Hematopoietic multipotent progenitor cell treated with erythropoietin and hydrocortisone succinate and interleukin-3 and kit ligand, for 6 days (in vitro differentiated cells): ENCODE measurements at regions not wholly inside any gene's neighbourhood (a gene's known extent, or its start where the extent isn't known, plus 50 kb on each side); places are given as distances from the start of the nearest gene placed in this dataset.
"Not testable (repeated sequence)": the region's sequence is repeated elsewhere in the genome, so short reads cannot be mapped to it uniquely, and the experiment has no call there.

ENCODE experiments used
- DNase-seq: peaks from one replicate; pipeline ENCODE4 v3.0.0-alpha.2; 2015

DNA sequence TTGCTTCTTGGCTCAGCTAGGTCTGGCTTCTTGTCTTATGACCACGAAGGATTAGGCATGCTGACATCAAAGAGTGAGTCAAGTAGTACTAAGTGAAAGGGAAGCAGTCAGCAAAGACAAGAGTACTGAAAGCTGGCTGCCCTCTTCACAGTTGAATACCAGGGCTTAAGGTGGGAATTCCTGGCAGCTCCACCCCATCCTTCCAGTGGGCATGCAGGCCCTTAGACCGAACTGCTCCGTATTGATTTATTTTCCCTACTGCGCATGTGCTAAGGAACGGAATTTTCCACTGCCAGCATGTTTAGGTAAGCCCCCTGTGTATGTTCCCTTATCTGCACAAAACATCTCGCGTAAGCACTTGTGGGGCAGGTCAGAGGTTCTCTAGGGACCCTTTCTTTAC is 2320.1 kb downstream of the ARAP2 start:
- DNase-seq: no peak

DNA sequence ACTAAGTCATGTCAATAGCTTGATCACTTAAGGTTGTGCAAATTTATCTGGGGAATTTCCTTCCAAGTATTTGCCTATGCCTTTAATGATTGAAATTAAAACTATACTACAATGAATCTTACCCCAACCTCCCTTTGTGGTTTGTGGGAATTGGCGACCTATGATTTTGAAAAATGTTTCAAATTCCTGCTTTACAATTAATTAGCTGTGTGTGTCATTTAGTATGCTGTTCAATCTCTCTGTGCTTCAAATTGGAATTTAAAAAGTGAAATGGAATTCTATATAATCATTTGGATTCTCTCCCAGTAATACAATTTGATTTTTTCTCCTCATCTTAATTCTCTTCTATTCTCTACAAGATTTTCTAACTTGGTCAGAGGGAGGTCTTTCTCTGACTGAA is 2319.5 kb downstream of the ARAP2 start:
- DNase-seq: no peak

DNA sequence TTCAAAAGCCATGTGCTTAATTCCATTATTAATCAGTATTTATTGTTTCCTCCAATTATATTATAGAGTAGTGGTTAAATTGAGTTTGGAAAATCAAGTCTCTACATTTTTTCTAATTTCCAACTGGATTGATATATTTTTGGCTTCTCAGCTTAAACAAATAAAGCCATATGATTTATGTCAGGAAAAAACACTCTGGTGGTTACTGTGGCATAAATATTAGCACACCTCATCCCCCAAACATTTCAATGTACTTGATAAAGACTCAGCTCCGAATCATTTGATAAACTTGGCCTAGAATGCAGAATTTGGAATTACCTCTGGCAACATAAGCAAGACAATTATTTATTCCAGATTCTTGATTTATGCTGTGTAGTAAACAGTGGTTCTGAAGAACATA is 2313.8 kb downstream of the ARAP2 start:
- DNase-seq: no peak

DNA sequence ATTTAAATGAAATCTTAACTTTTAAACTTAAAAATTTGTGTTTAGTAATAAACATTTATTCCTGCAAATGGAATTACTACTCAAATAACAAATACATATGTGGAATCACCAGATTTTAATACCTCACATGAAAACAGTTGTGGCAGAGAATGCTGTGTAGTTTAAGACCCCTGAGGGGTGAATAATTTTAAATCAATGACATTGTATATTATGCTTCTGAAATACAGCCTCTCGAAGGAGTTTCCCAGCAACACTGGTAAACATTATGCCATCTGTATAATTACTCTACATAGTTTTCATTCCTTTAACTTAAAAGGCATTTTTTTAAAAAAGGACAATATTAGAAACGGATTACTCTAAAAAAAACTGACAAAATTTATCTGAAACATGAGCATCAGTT is 2313.3 kb downstream of the ARAP2 start:
- no peak for DNase-seq

DNA sequence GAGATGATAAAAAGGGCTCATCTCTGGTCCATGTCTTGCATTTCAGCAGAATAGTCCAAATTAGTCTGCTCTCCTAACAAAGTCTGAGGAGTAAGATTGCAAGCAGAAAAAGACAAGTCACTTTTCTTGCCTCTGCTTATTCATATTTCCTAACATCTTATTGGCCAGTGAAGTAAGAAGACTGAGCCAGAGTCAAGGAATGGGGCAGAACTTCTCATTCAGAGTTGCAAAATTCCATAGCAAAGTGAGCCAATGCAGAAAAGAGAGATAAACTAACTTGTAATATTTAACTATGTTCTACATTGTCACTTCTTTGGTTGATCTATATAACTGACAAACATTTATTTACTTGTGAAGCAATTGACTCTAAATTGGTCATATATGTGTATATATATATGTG is 2304.0 kb downstream of the ARAP2 start:
- no peak for DNase-seq

DNA sequence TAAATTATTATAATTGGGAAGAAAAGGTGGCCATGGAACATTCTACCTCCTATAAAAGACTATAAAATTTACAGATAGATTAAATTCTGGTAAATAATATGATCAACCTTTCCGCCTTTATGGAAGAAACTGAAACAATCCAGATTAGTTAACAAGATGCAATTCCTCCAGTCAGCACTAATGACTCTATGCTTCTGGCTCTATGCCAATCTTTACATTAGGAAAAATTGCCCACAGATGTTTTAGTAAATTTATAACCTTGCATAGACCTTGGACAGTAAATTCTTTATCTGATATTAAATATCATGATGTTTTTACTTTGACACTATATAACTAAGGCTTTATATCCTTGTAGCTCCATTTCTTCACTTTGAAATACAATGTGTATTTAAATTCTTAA is 2302.5 kb downstream of the ARAP2 start:
- no peak for DNase-seq

DNA sequence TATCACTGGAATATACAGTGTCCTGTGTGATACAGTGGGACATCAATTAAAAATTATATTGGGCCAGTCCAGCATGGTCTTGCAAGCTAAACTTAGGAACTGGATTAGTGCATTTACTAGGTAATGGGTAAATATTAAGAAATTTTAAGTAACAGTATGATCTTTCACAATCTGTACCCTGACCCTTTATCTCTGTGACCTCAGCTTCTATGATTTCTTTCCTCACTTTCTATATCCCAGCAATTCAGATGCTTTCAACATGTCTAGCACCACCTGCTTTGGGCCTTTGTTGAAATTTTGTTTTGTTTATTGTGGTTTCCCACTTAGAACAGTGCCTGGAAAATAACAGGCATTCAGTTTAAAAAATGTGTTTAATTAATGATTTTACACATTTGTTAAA is 2295.4 kb downstream of the ARAP2 start:
- no peak for DNase-seq

DNA sequence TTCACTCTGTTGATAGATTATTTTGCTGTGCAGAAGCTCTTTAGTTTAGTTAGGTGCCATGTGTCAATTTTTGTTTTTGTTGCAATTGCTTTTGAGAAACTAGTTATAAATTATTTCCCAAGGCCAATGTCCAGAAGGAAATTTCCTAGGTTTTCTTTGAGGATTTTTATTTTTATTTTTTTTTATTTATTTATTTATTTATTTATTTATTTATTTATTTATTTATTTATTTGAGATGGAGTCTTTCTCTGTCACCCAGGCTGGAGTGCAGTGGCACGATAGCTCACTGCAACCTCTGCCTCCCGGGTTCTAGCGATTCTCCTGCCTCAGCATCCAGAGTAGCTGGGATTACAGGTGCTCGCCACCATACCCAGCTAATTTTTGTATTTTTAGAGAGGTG is 2290.5 kb downstream of the ARAP2 start:
- DNase-seq: not testable (repeated sequence)

DNA sequence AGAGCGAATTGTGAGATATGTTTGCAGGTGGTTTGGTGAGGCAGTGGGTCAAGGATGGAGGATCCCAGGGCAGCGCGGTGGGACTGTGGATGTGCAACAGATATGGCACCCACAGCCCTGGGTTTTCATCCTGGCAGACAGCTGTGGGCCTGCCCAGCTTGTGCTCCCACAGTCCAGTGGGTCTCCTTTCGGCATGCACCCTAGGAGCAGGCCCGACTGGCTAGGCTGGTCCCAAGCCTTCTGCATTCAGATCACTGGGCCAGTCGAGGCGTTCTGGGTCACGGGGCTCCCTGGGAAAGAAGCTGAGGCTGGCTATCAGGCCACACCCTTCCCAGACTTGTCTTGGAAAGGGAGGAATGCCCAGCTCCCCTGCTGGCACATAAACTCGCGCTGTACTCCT is 2289.6 kb downstream of the ARAP2 start:
- no peak for DNase-seq

DNA sequence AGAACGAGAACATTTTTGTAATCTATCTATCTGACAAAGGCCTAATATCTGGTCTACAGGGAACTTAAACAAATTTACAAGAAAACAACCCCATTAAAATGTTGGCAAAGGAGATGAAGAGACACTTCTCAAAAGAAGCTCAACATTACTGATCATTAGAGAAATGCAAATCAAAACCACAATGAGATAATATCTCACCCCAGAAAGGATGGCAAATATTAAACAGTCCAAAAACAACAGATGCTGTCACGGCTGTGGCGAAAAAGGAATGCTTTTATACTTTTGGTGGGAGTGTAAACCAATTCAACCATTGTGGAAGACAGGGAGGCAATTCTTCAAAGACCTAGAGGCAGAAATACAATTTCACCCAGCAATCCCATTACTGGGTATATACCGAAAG is 2284.8 kb downstream of the ARAP2 start:
- DNase-seq: no peak

DNA sequence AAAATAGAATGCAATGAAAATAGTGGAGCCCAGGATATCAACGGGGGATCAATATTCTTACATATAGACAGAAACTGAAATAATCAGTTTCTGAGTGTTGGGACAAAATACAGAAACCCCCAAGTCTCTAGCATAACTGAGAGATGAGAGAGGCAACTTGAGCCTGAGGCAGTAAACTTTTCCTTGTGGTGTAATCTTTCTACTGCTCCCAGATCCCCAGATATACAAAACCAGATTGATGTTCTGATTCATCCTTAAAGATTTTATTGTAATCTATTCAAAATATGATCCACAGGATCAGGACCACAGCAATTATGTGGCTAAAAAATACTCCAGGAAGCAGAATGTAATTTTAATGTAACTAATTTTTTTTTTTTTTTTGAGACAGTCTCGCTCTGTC is 2282.6 kb downstream of the ARAP2 start:
- no peak for DNase-seq

DNA sequence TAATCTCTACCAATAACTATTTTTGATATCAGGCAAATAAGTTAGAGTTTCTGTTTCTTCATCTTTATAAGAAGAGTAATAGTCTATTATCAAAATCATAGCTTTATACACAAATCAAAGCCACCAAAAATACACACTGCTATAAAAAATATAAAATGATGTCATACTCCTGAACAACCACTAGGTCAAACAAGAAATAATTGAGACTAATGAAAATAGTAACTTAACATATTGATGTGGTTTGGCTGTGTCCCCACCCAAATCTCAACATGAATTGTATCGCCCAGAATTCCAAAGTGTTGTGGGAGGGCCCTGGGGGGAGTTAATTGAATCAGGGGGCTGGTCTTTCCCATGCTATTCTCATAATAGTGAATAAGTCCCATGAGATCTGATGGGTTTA is 2277.5 kb downstream of the ARAP2 start:
- no peak for DNase-seq

DNA sequence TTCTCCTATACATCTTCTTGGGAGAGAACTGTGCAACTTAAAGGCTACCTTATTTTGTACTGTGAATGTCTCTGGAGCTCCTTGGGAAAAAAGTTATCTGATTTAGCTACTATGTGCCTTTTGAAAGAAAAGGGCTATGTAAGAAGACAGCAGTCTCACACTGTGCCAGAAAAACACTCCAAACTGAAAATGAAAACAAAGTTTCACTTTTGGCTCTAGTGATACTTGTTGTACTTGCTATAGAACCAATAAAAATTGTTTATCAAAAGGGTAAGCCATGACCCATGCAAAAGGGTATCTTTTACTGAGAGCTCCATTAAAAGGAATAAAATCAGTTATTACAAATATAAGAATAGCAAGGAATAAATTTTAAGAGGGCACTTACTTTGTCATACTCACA is 2270.0 kb downstream of the ARAP2 start:
- no peak for DNase-seq

DNA sequence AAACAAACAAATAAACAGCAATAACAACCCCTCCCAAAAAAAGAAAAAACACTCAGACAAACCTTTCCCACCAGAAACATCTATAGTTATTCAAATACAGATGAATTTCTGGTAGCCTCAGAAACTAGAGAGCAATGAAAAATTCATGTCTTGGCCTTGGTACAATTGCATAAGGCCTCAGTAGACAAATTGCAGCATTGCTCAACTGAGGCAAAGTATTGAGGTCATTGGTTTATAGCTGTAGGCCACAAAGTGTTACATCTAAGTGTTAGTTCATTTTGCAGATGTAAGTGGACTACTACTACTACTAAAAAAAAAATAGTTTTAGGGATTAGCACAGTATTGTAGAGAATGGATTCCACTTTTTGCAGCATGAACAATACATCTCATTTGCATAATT is 2268.3 kb downstream of the ARAP2 start:
- no peak for DNase-seq

DNA sequence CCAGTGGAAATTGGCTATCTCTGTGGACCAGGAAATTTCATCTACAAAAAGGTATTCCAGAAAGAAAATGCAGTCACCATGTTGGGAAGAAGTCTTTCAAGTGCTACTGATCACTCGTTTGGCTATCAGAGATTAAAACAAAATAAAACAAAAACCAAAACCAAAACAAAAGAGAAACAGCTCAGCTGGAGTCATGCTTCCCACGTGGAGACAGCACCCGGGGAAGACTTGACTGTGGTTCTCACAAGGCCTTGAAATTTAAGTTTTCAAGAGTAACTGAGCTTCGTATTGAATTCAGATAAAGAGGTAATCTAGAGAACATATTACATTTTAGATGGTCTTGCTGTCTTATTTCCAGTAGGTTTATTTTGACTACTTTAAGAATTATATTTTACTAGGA is 2264.5 kb downstream of the ARAP2 start:
- DNase-seq: not testable (repeated sequence)

DNA sequence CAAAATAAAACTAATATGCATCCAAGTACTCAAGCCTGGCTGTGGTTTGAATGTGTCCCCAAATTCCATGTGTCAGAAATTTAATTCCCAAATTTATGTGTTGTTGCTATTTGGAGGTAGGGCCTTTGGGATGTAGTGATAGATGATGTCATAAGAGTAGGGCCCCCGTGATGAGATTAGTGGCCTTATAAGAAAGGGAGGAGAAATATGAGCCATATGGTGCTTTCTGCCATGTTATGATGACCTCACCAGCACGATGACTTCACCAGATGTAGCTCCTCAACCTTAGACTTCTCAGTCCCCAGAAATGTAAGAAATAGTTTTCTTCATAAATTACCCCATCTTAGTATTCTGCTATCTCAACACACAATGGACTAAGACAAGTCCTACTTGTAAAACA is 2264.0 kb downstream of the ARAP2 start:
- DNase-seq: no peak

DNA sequence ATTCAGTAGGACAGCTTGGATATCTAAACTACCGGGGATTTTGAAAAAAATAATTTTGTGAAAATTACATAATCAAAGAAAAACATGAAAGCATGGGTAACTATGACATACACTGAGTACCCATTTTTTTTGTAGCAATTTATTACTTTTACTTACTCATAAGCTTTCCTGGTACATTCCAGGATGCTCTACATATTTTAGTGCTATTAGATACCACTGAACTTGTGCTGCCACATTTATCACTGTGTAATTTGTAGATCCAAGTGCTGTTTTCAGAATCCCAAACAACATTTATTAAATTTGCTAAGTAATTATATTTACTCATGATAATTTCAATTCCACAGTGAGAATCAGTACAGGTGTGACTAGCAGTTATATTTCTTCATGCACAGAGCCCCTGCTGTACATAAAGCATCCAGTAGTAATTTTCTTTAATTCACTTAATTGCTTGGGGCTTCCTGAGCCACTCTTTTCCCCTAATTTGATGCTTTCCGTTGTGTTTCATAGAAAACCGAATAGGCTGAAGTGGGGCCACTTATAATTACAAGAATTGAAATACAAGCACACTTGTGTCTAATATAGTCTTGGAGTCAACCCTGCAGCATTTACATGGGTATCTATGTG is 2254.4 kb downstream of the ARAP2 start:
- no peak for DNase-seq

DNA sequence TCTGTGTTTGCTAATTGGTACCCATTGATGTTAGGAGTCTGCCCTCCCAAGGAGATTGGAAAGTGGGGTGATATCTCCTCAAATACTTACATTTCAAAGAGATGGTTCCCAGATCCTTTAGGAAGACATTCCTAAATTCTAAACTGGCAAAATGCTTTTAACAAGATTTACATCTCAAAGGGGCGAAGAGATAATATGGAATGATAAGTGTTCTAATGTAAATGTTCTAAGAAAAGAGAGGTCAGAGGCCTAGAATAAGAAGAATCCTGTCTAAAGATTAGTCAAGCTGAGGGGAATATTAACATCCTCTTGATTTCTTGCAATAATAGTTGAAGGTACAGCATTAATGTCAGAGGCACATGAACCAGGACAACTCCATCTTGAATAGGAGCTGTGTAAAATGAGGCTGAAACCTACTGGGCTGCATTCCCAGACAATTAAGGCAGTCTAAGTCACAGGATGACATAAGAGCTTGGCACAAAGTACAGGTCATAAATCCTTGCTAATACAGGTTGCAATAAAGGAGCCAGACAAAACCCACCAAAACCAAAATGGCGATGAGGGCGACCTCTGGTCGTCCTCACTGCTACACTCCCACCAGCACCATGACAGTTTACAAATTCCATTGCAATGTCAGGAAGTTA is 2248.1 kb downstream of the ARAP2 start:
- DNase-seq: no peak

DNA sequence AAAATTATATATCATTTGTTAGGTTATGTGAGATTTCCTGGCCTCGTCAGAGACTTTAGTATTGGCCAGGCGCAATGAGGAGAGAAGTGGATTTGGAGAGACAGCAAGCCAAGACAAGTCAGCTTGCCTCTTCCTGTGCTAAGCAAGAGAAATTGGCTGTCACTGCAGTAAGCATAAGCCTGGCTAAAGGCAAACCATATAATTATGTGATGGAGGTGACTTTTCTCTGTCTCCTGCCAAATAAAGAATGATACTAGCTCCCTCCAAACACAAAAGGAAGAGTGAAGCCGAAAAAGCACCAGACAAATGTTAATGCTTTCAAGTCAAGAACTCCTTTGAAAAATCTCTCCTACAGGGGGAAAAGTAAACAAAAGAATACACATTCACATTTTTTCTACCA is 2246.0 kb downstream of the ARAP2 start:
- no peak for DNase-seq

DNA sequence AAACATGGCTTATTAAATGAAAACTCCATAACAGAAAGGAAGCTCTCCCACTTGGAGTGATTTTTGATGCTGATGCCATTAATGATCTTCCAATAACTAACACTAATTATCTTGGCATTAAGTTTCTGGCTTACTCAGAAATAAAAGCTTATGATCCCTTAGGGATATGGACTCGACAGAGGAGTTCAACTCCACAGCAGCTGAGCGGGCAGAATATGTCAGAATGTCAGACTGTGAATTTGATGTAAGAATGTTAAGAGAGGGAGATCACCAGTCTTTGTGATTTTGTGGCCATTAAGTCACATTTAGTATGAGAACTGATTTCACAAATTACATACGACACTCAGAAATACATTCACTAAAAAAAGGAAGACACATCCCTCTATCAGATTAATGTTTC is 2244.0 kb downstream of the ARAP2 start:
- DNase-seq: no peak

DNA sequence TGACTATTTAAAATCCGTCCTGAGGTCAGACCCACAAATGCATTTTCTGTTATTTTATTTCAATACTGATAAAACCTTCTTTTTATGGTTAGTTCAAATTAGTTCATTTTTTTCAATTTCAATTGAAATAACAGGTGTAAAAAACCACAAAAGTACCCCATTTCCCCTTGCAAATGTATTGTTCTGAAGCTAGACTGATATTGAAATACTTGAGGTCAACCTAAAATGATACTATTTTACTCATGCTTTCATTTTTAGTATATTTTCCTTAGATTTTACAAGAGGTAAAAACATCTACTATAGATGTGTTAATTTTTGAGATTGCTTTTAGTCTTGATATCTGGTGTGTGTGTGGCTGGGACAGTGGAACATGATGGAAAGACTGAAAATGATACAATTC is 2237.8 kb downstream of the ARAP2 start:
- DNase-seq: not testable (repeated sequence)

DNA sequence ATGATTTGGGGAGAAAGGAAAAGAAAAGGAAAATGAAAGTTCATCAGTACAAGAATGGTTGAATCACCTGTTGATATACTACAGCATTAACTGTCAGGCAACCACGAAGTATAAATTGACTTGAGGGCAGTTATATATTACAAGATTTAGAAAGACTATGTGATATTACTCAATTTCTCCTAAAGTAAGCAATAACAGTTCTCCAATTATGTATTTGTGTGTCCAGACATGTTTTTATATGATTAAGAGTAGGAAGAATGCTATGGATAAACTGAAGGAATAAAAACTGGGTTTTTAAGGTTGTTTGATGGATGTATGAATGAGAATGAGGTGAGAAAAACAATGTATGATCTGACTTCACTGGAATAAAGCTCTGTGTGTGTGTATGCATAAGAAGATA is 2234.4 kb downstream of the ARAP2 start:
- DNase-seq: no peak

DNA sequence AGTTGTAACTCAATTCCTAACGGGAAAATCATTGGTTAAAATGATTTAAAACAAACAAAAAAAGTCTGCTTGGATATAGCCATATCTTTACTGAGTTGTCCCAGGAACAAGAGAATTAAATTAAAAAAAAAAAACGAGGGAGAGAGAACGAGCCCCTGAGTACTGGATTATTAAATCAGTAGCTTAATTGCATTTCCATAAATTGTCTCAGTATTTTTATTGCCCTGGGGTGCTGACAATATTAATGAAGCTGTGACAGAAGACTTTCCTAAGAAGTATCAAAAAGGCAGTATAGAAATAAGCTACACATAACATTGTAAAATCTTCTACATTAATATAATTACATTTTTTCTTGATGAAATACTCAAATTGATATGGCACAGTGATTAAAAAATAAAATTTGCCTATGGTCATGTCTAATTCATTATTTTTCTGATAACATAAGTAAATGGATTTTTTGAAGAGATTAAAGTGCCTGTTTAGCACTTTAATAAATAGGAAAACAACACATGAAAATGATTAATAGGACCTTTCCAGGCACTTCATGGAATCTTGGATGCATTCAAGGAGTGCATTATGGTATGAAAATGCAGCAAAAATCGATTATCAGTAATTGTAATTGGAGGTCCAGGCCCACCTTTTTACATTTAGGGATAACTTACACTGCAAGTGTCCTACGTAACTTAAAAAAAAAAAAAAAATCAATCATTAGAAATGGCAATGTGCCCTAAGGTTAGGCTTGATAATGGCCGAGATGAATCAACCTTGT is 2233.4 kb downstream of the ARAP2 start:
- no peak for DNase-seq

DNA sequence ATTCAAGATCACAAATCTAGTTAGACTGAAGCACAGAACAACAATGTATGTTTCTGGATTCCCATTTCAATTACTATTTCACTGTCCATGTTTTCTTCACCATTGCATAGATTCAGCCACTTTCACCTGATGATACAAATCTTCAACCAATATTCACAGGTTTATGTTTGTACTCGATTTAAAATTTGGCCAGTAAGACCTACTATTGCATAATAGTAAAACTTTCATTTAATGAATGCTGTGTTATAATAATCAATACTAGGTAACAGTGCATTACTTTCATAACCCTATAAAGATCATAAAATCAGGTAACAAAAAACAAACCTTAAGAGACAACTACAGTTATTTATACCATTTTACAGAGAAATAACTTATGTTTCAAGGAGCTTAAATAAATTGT is 2209.1 kb downstream of the ARAP2 start:
- no peak for DNase-seq

DNA sequence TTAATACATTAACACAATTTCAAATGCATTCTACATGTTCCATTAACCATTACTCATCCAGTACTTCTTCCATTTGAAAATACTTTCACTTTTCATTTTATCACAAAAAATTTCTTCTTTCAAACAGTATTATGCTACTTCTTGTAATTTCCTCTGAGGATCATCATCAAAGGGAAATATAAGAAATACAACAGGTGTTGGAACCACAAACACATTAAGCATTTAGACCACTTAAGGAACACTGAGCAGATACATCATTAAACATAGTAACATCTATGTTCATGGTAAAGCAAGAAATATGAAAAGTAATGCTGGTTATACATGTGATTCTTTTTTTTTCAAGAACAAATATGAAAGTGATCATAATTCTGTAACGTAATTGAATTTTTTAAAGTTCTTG is 2207.0 kb downstream of the ARAP2 start:
- DNase-seq: no peak
